IgD-negative memory B cell (primary cell): ENCODE measurements at regions not wholly inside any gene's neighbourhood (a gene's known extent, or its start where the extent isn't known, plus 50 kb on each side); places are given as distances from the start of the nearest gene placed in this dataset.

ENCODE experiments used
- H3K27ac Mint-ChIP-seq, 3 donors: one replicate each; pipeline ENCODE4 v1.8.0; 2020 to 2022; ENCODE audit warnings: mild to moderate bottlenecking in 3 of 3, mixed read lengths in 3 of 3, moderate library complexity in 1 of 3
- H3K27me3 Mint-ChIP-seq: one replicate; pipeline ENCODE4 v1.8.0; 2021; ENCODE audit warnings: mixed read lengths
- H3K36me3 Mint-ChIP-seq: one replicate; pipeline ENCODE4 v1.8.0; 2020; ENCODE audit warnings: mild to moderate bottlenecking, mixed read lengths
- H3K4me1 Mint-ChIP-seq, 3 donors: one replicate each; pipeline ENCODE4 v1.8.0; 2020 to 2022; ENCODE audit warnings: mixed read lengths in 3 of 3, mild to moderate bottlenecking in 1 of 3
- H3K4me3 Mint-ChIP-seq, 4 donors: one replicate each; pipeline ENCODE4 v1.8.0; 2020 to 2022; ENCODE audit warnings: mild to moderate bottlenecking in 4 of 4, mixed read lengths in 4 of 4, moderate library complexity in 3 of 4
- H3K9me3 Mint-ChIP-seq, 3 donors: one replicate each; pipeline ENCODE4 v1.8.0; 2020 to 2021; ENCODE audit warnings: mixed read lengths in 3 of 3, mild to moderate bottlenecking in 1 of 3

DNA sequence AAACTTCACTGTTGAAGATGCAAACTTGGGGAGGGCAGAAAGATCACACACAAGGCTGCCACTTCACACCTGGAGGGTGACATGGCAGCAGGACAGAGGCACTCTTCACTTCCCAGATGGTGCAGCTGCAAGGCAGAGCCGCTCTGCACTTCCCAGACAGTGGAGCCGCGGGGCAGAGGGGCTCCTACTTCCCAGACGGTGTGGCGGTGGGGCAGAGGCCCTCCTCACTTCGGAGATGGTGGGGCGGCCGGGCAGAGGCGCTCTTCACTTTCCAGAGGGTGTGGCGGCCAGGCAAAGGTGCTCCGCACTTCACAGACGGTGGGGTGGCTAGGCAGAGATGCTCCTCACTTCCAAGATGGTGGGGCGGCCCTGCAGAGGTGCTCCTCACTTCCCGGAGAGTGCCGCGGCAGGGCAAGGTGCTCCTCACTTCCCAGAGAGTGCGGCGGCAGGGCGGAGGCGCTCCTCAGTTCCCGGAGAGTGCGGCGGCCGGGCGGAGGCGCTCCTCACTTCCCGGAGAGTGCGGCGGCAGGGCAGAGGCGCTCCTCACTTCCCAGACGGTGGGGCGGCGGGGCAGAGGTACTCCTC lies 58.3 kb upstream of the PPP1R9A start:
- H3K27ac Mint-ChIP-seq = no peak overlapping the region

DNA sequence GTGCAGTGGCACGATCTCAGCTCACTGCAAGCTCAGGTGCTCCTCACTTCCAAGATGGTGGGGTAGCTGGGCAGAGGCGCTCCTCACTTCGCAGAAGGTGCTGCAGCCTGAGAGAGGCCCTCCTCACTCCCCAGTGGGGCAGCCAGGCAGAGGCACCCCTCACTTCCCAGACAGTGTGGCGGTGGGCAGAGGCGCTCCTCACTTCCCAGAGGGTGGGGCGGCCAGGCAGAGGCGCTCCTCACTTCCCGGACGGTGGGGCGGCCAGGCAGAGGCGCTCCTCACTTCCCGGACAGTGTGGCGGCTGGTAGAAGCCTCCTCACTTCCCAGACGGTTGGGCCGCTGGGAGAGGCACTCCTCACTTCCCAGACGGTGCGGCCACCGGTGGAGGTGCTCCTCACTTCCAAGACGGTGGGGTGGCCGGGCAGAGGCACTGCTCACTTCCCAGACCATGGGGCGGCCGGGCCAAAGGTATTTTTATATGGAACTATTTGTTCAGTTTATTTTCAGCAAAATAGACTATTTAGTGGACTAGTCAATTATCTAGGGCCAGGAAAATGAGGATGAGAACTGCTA lies 57.7 kb upstream of the PPP1R9A start:
- Mint-ChIP-seq H3K4me3 (no peak overlapping the region), H3K36me3 (peaks cover 3% of the 10 kb centered on the region), H3K27me3 (no peaks in the 10 kb centered on the region), H3K4me1 (no peaks in the 10 kb centered on the region), H3K9me3 (peaks cover 2 to 22% (median 11%) of the 10 kb centered on the region in 3 donors), H3K27ac (no peak overlapping the region)

More for the DNA sequence above, 58.3 kb upstream of the PPP1R9A start:
- Mint-ChIP-seq H3K27me3 (no peaks in the 10 kb centered on the region), H3K4me3 (no peak overlapping the region), H3K9me3 (peaks cover 2 to 17% (median 10%) of the 10 kb centered on the region in 3 donors), H3K36me3 (peaks cover 3% of the 10 kb centered on the region), H3K4me1 (no peaks in the 10 kb centered on the region)

DNA sequence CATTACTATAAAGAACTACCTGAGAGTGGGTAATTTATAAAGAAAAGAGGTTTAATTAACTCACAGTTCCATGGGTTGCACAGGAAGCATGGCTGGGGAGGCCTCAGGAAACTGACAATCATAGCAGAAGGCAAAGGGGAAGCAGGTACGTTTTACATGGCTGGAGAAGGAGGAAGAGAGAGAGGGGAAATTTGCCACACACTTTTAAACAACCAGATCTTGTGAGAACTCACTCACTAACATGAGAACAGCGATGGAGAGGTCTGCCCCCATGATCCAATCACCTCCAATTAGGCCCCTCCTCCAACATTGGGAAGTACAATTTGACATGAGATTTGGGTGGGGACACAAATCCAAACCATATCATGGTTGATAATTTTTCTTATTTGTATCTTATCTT lies 51.8 kb upstream of the PPP1R9A start:
- Mint-ChIP-seq H3K27me3 (no peaks in the 10 kb centered on the region), H3K4me3 (no peak overlapping the region), H3K27ac (no peak overlapping the region), H3K36me3 (no peaks in the 10 kb centered on the region), H3K9me3 (peaks cover 2 to 24% (median 8%) of the 10 kb centered on the region in 3 donors), H3K4me1 (no peaks in the 10 kb centered on the region)

DNA sequence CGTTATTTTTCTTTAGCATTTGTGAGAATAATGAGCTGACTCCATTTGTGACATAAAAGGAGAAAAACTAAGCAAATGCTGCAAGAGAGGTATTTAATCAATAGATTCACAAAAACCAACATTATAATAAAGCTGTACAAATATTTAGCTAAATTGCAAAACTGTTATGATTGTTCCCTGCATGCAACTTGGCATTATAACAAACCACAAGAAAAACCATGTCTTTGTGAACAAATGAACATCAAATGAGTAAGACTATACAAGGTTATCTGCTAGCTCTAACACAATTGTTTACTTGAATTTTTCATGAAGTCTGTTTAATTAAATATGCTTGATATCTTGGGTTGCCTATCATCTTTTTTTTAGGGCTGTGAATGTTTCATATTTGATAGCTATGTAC lies 50.8 kb upstream of the PPP1R9A start:
- H3K4me1 Mint-ChIP-seq = no peaks in the 10 kb centered on the region
- peaks cover 2 to 24% (median 8%) of the 10 kb centered on the region in 3 donors for H3K9me3 Mint-ChIP-seq
- no peak overlapping the region for H3K27ac Mint-ChIP-seq
- no peak overlapping the region for H3K4me3 Mint-ChIP-seq
- H3K27me3 Mint-ChIP-seq = no peaks in the 10 kb centered on the region
- H3K36me3 Mint-ChIP-seq = no peaks in the 10 kb centered on the region
